Right lobe of liver (tissue), 6 donors: ENCODE measurements at regions not wholly inside any gene's neighbourhood (a gene's known extent, or its start where the extent isn't known, plus 50 kb on each side); places are given as distances from the start of the nearest gene placed in this dataset.

Experiments used
- ATAC-seq, 4 donors: fragments of 200-7000 bp; cut with Tn5 transposase; one replicate each; pipeline ENCODE4 v1.9.1; 2020; ENCODE audit warnings: mild to moderate bottlenecking in 4 of 4, moderate library complexity in 4 of 4
- DNase-seq, 3 donors: peaks; one replicate each; pipeline ENCODE4 v3.0.0-alpha.2; 2020
- H3K27ac ChIP-seq, 3 donors: fragments of 200-600 bp; one replicate each; pipeline ENCODE4 v1.8.0; 2022
- H3K27me3 ChIP-seq, 2 donors: fragments of 200-600 bp; one replicate each; pipeline ENCODE4 v1.8.0; 2022
- H3K36me3 ChIP-seq, 4 donors: fragments of 200-600 bp; sonication (generic) in 1 of 4; one replicate each; pipeline versions ENCODE4 v1.5.1 to v1.8.0; 2017 to 2022; ENCODE audit warnings: control low read depth in 1 of 4
- H3K4me1 ChIP-seq, 4 donors: fragments of 200-600 bp; sonication (generic) in 1 of 4; one replicate each; pipeline versions ENCODE4 v1.5.1 to v1.8.0; 2017 to 2022; ENCODE audit warnings: control low read depth in 1 of 4
- H3K4me3 ChIP-seq, 3 donors: fragments of 200-600 bp; one replicate each; pipeline ENCODE4 v1.8.0; 2022
- H3K9me3 ChIP-seq, 4 donors: fragments of 200-600 bp; sonication (generic) in 1 of 4; one replicate each; pipeline versions ENCODE4 v1.5.1 to v1.8.0; 2017 to 2022; ENCODE audit warnings: control low read depth in 1 of 4
- POLR2A ChIP-seq: fragments of 450-650 bp; IDR thresholded peaks from one replicate; pipeline ENCODE4 v1.6.1; 2017; ENCODE audit warnings: antibody characterized with exemption, mild to moderate bottlenecking
- WGBS: methylation state at CpG from one replicate; pipeline ENCODE4 v1.1.6; 2018; ENCODE audit warnings: low coverage, low lambda C conversion rate; ENCODE audit not compliant: insufficient coverage; ENCODE audit errors: missing lambda C conversion rate; 5-methylcytosine and 5-hydroxymethylcytosine counted together
- intact Hi-C, 2 donors: fragments of 100-400 bp; cut with DNase I; formaldehyde crosslinking; loops; one replicate each; pipeline versions ENCODE4 v1.11.2 to v1.14.1; 2022
- TF ChIP-seq, protein P1 (sequence below), 4 donors: fragments of 200-600 bp in 3 of 4; fragments of 450-650 bp in 1 of 4; IDR thresholded peaks; one replicate each; pipeline versions ENCODE4 v1.5.1 to v1.8.0; 2016 to 2022; ENCODE audit warnings: antibody characterized with exemption in 4 of 4, mild to moderate bottlenecking in 2 of 4
- donor health status: DM: no; HTN: yes; CAD: no.
- donor health status: DM: no; HTN: no; CAD: no.
- donor health status: DM: no; HTN: no; CAD: no.
- donor health status: DM: no; HTN: yes; CAD: no.
- donor health status: DM: no; HTN: yes; CAD: no.

DNA sequence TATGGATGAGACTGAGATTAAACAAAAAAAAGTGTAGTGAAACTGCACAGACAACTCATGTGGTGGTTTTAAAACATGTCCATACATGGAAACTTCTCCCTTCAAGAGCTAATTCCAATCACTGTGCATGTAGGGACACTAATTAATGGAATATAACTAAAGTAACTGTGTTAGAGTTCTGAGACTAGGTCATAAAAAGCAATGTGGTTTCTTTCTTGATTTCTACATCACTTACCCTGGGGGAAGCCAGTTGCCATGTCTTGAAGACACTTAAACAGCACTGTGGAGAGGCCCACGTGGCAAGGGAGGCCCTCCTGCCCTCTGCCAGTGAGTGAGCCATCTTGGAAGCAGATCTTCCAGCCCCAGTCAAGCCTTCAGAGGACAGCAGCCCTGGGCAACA lies 118.2 kb upstream of the DST start:
- Histone ChIP-seq H3K27ac (no peak overlapping the region), H3K27me3 (no peaks in the 10 kb centered on the region), H3K9me3 (no peaks in the 10 kb centered on the region), H3K36me3 (no peaks in the 10 kb centered on the region), H3K4me3 (no peak overlapping the region), H3K4me1 (peaks cover 0 to 9% (median 4%) of the 10 kb centered on the region in 4 donors)
- WGBS: 17% methylated on average over 1 of the region's 1 CpG
- intact Hi-C loops: loop anchor here in 1 of 2 donors (10.0 kb wide), 1 partner anchor 126 kb away; no protein-coding TSS in a partner anchor
- TF ChIP-seq, protein P1, sequence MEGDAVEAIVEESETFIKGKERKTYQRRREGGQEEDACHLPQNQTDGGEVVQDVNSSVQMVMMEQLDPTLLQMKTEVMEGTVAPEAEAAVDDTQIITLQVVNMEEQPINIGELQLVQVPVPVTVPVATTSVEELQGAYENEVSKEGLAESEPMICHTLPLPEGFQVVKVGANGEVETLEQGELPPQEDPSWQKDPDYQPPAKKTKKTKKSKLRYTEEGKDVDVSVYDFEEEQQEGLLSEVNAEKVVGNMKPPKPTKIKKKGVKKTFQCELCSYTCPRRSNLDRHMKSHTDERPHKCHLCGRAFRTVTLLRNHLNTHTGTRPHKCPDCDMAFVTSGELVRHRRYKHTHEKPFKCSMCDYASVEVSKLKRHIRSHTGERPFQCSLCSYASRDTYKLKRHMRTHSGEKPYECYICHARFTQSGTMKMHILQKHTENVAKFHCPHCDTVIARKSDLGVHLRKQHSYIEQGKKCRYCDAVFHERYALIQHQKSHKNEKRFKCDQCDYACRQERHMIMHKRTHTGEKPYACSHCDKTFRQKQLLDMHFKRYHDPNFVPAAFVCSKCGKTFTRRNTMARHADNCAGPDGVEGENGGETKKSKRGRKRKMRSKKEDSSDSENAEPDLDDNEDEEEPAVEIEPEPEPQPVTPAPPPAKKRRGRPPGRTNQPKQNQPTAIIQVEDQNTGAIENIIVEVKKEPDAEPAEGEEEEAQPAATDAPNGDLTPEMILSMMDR (IDR thresholded peaks at IDR 0.05): no peak
- no peak for TF ChIP-seq POLR2A
- no peak for ATAC-seq
- no peak for DNase-seq

DNA sequence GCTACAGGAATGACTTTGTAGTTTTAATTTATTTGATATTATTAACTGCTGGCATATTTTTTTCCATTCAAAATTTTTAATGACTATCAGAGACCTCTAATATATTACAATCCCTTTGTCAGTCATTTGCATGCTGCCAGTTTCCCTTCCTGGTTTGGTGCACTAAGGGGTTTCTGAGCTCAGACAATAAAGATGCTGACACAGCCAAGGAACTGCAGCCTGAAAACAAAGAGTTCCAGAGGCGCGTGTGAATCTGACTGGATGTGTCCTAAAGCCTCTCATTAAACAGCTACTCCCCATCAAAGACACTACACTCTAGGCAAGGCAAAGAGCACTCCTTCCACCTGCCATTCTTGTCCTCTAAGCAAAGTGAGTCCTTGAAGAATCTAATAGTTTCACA lies 116.8 kb upstream of the DST start:
- ATAC-seq (peak in 2 of 4 donors; percentile 8 to 9), DNase-seq (no peak)
- Histone ChIP-seq H3K9me3 (no peaks in the 10 kb centered on the region), H3K36me3 (no peaks in the 10 kb centered on the region), H3K27me3 (no peaks in the 10 kb centered on the region), H3K4me3 (no peak overlapping the region), H3K27ac (no peak overlapping the region), H3K4me1 (peaks cover 0 to 9% (median 4%) of the 10 kb centered on the region in 4 donors)
- 60% methylated on average over 2 of the region's 2 CpGs for WGBS
- intact Hi-C loops: no loop called here
- TF ChIP-seq POLR2A: no peak
- TF ChIP-seq, protein P1 (IDR thresholded peaks at IDR 0.05): no peak

DNA sequence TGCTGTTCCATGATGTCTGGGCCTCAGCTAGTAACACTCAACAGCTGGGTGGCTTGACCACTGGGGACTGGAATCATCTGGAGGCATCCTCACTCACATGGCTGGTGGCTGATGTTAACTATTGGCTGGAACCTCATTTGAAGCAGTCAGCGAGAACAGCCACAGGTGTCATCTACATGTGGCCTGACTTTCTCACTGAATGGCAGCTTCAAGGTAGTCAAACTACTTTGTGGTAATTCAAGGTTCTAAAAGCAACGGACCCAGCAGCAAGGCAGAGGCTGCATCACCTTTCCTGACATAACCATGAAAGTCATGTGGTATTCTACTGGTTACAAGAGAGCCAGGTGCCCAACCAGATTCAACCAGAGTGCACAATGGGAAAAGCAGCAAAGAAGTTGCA lies 115.9 kb upstream of the DST start:
- H3K27ac ChIP-seq: no peak overlapping the region
- intact Hi-C loops: no loop called here
- TF ChIP-seq, protein P1 (IDR thresholded peaks at IDR 0.05): no peak
- TF ChIP-seq POLR2A: no peak

DNA sequence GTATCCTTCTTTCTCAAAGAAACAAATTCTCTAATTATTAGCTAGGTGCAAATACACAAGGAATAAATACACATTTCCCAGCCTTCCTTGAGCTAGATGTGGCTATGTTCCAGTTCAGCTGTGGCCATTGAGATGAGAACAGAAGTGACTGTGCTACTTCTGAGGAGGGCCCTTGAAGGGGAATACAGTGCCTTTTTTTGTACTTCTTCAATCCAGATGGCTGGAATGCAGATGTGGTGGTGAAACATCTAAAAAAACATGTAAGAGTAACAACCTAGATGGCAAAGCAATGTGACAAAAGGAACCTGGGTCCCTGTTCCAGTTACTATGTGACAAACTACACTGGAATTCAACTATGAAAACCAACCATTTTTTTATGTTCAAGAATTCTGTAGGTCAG lies 115.4 kb upstream of the DST start:
- H3K27me3 ChIP-seq: no peaks in the 10 kb centered on the region
- no peak overlapping the region for H3K27ac ChIP-seq
- no peak overlapping the region for H3K4me3 ChIP-seq
- H3K36me3 ChIP-seq: no peaks in the 10 kb centered on the region
- intact Hi-C loops: no loop called here
- DNase-seq: no peak
- TF ChIP-seq, protein P1 (IDR thresholded peaks at IDR 0.05): no peak
- no peak for TF ChIP-seq POLR2A
- no peak for ATAC-seq
- no peaks in the 10 kb centered on the region for H3K9me3 ChIP-seq
- peaks cover 0 to 9% (median 4%) of the 10 kb centered on the region in 4 donors for H3K4me1 ChIP-seq

More for the DNA sequence above, 115.9 kb upstream of the DST start:
- ATAC-seq (no peak), DNase-seq (no peak)
- no peaks in the 10 kb centered on the region for H3K36me3 ChIP-seq
- peaks cover 0 to 9% (median 4%) of the 10 kb centered on the region in 4 donors for H3K4me1 ChIP-seq
- no peaks in the 10 kb centered on the region for H3K9me3 ChIP-seq
- WGBS: 80% methylated on average over 1 of the region's 2 CpGs
- H3K4me3 ChIP-seq: no peak overlapping the region
- no peaks in the 10 kb centered on the region for H3K27me3 ChIP-seq

DNA sequence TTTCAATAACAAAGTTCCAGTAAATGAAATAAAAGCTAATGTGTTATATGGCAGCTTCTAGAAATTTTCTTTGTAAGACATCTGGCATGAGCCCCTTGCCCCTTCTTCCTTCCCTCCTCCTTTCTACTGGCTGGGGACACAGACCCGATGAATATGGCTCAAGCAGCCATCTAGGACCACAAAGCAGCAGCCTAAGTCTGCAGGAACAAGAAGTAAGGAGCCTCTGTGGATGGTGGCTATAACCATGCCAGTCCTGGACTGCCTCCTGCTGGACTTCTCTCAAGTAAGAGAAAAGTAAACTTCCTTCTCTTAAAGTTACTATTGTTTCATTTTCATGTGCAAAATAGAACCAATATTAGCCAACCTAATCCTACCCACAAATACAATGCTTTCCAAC lies 114.9 kb upstream of the DST start:
- Histone ChIP-seq H3K4me1 (peaks cover 0 to 9% (median 4%) of the 10 kb centered on the region in 4 donors), H3K27me3 (no peaks in the 10 kb centered on the region), H3K36me3 (no peaks in the 10 kb centered on the region), H3K4me3 (no peak overlapping the region), H3K9me3 (no peaks in the 10 kb centered on the region), H3K27ac (no peak overlapping the region)
- TF ChIP-seq POLR2A: no peak
- TF ChIP-seq, protein P1 (IDR thresholded peaks at IDR 0.05): peak; percentile 56 to 76 (median 66)
- WGBS: no CpG with 5 or more reads among the region's 1 CpG
- DNase-seq (peak in 2 of 3 donors; percentile 30 to 56), ATAC-seq (peak; percentile 86 to 94 (median 90))
- intact Hi-C loops: no loop called here
